Lung microvascular endothelial cell (primary cell): ENCODE measurements at regions not wholly inside any gene's neighbourhood (a gene's known extent, or its start where the extent isn't known, plus 50 kb on each side); places are given as distances from the start of the nearest gene placed in this dataset.
A peak's percentile ranks its signal among the peaks of the same experiment; 100 is the strongest.

ENCODE experiments used
- DNase-seq, 2 donors: peaks; one replicate each; pipeline versions ENCODE4 v3.0.0 to v3.0.0-alpha.2; 2010; ENCODE audit warnings: low read depth in 2 of 2

DNA sequence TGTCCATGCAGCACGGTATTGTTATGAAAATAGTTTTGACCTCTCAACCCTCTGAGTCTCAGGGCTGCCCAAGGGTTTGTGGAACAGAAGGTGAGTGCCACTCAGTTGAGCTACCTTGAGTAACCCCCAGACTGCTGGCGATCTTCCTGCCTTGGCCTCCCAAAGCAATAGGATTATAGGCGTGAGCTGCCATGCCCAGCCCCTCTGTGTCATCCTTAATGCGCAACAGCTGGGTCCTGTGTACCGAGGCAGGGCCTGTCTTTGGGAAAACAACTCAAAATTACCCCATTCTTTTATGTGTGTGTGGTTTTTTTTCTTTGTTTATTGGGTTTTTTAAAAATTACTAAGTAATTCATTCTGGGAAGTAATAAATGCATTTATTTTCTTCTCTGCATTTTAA is 78.3 kb upstream of the TPM1 start:
- no peak for DNase-seq

GRCh38 chr15:62966294-62967078 is 76.1 kb upstream of the TPM1 start:
- no peak for DNase-seq

GRCh38 chr15:62968699-62969098 is 73.8 kb upstream of the TPM1 start:
- DNase-seq = no peak

- DNase-seq = no peak
These were observed 73.0 kb upstream of the TPM1 start for GRCh38 chr15:62969442-62970089.

- peak in 1 of 2 donors; percentile 27 for DNase-seq
These were observed 69.7 kb upstream of the TPM1 start for GRCh38 chr15:62972814-62973213.

DNA sequence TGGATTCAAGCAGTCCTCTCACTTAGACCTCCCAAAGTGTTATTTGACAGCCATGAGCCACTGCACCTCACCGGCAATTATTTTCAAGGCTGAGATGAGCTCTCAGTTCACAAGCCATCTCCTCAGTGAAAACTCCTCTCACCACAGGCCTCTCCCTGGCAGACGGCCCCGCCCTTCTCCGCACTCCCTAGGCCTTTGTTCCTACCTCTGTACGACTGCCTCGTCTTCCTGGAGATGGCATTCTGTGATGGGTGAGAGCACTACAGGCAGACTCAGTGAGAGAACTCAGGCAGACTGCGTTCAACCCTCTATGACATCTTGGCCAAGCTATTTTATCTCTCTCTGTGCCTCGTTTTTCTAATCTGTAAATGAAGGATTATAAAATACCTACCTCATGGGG is 67.0 kb upstream of the TPM1 start:
- no peak for DNase-seq

- DNase-seq = peak in 1 of 2 donors; percentile 24
These were observed 66.2 kb upstream of the TPM1 start for GRCh38 chr15:62976301-62976881.

GRCh38 chr15:62977952-62978811 is 64.4 kb upstream of the TPM1 start:
- DNase-seq = peak; percentile 56 to 99

GRCh38 chr15:62979252-62979651 is 63.3 kb upstream of the TPM1 start:
- no peak for DNase-seq

DNA sequence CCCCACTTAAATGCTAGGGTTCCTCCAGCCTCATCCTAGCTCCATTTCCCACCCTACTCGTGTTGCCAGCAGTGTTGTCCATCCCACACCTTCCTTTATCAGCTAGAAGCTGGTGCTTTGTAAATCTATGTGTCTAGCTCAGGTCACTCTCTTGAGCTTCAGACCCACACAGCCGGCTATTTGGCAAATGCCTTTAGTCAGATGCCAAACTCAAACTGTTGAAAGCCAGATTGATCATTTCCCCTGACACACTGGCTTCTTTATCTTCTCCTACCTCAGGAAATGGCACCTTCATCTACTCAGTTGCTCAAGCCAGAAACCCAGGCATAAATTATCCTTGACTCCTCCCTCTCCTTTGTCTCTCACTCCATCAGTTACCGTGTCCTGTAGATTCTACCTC is 61.5 kb upstream of the TPM1 start:
- DNase-seq = peak in 1 of 2 donors; percentile 39

- no peak for DNase-seq
These were observed 58.6 kb upstream of the TPM1 start for GRCh38 chr15:62983956-62984355.

- no peak for DNase-seq
These were observed 56.8 kb upstream of the TPM1 start for GRCh38 chr15:62985768-62986167.

GRCh38 chr15:62986948-62987347 is 55.6 kb upstream of the TPM1 start:
- no peak for DNase-seq

- DNase-seq = no peak
These were observed 53.8 kb upstream of the TPM1 start for GRCh38 chr15:62988701-62989100.

- DNase-seq = no peak
These were observed 53.0 kb upstream of the TPM1 start for GRCh38 chr15:62989366-62990055.

DNA sequence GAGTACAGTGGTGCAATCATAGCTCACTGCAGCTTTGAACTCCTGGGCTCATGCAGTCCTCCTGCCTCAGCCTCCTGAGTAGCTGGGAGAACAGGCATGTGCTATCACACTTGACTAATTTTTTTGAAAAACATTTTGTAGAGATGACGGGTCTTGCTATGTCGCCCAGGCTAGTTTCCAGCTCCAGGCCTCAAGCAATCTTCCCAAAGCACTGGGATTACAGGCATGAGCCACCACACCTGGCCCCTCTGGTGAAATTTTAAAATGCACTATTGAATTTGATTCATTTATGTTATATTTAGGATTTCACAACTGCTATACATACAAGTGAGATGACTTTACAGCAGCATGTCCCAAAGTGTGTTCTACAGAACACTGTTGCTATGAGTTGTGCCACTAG is 50.8 kb upstream of the TPM1 start:
- no peak for DNase-seq

- no peak for DNase-seq
These were observed 50.2 kb upstream of the TPM1 start for GRCh38 chr15:62992302-62992701.
